Right lobe of liver (tissue), 4 donors: ENCODE measurements at regions not wholly inside any gene's neighbourhood (a gene's known extent, or its start where the extent isn't known, plus 50 kb on each side); places are given as distances from the start of the nearest gene placed in this dataset.

ENCODE experiments used
- POLR2A ChIP-seq: fragments of 450-650 bp; IDR thresholded peaks from one replicate; pipeline ENCODE4 v1.6.1; 2017; ENCODE audit warnings: antibody characterized with exemption, mild to moderate bottlenecking
- TF ChIP-seq, protein P1 (sequence below), 4 donors: fragments of 200-600 bp in 3 of 4; fragments of 450-650 bp in 1 of 4; IDR thresholded peaks; one replicate each; pipeline versions ENCODE4 v1.5.1 to v1.8.0; 2016 to 2022; ENCODE audit warnings: antibody characterized with exemption in 4 of 4, mild to moderate bottlenecking in 2 of 4
- donor health status: DM: no; HTN: no; CAD: no.
- donor health status: DM: no; HTN: no; CAD: no.
- donor health status: DM: no; HTN: yes; CAD: no.

DNA sequence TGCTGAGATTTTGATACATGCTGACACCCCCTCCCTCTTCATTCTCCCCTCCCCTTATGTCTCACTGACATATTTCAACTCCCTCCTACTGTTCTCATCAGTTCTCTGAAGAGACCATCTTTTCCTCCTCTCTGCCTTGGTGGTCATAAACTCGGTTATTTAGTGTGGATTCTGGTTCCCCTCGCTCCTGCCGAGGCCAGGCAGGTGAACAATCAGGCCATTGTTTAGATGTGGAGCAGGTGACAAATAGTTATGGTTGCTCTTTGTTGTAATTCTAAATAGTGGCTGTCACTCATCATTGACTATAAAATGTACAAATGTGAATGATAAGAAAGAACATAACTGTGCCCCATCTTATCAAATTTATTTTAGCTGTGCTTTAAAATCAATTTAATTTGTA, 324.6 kb downstream of the BCOR start:
- TF ChIP-seq, protein P1, sequence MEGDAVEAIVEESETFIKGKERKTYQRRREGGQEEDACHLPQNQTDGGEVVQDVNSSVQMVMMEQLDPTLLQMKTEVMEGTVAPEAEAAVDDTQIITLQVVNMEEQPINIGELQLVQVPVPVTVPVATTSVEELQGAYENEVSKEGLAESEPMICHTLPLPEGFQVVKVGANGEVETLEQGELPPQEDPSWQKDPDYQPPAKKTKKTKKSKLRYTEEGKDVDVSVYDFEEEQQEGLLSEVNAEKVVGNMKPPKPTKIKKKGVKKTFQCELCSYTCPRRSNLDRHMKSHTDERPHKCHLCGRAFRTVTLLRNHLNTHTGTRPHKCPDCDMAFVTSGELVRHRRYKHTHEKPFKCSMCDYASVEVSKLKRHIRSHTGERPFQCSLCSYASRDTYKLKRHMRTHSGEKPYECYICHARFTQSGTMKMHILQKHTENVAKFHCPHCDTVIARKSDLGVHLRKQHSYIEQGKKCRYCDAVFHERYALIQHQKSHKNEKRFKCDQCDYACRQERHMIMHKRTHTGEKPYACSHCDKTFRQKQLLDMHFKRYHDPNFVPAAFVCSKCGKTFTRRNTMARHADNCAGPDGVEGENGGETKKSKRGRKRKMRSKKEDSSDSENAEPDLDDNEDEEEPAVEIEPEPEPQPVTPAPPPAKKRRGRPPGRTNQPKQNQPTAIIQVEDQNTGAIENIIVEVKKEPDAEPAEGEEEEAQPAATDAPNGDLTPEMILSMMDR (IDR thresholded peaks at IDR 0.05), result no peak
- TF ChIP-seq POLR2A, result no peak
